ENCODE measurements at regions not wholly inside any gene's neighbourhood (a gene's known extent, or its start where the extent isn't known, plus 50 kb on each side); places are given as distances from the start of the nearest gene placed in this dataset.

DNA sequence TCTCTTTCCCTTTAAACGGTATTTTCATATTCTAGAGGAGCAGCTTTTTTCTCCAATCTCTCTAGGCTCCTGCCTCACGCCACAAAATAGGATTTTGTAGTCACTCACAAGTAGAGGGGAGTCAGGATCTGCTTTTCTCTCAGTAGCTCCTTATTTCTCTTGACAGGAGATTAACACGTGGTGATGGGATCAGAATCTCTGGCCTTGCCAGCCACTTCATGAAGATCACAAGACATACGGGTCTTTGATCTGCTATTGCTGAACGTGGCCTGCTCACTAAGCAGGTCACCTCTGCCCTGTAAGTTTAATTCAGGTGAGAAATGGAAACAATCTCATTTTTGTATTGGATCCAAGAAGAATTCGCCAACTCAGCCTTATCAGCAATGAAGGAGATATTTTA is 257.5 kb downstream of the DIRAS2 start:
- DNase-seq = no peak

DNA sequence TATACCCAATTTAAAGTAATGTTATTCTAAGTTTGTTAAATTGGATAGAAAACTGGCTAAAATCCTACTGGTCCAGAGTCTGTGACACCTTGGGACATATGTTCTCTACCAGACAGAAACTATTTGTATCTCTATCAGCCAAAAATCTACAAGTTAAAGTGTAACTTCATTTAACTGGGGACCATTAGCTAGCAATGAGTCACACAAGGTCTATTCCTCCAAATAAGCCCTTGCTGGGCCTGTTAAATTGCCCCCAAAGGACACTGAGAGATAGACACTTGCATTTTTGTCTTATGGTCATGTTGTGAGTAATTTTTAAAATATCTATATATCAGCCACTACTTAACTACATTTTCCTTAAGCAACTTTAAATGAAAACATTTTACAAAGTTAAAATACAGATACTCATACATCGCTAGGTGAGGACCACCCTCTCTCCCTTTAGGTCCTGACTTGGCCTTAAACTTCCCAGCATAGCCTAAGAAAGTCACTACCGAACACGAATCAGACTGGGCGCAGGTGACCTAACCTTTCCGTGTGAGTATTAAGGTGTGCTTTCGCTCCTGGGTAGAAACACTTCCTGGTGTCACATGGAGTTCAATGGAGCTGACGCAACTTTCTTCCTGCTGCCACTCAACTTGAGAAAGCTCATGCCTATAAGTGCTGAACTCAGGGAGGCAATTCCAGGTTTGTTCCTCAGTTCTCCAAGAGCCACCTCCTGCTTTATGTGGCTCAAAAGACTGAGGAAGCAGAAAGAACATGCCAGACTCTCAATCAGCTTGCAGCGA is 249.1 kb downstream of the DIRAS2 start:
- DNase-seq = peak; percentile 37

DNA sequence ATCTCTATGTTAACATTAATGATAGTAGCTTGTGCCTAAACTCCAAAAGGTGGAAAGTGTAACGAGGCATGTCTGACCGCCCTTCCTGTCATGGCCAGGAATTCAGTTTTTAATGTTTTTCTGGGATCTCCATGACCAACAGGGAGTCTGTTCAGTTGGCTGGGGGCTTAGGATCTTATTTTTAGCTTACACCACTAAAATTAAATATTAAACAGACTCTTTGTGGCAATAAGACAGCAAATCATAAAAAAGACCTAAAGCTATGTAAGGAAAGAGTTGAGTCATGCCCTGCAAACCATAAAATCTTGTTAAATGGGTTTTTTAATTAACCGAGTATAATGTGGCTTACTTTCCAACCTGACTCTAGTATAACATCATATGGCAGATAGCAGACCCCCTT is 247.8 kb downstream of the DIRAS2 start:
- DNase-seq = peak; percentile 77

GRCh38 chr9:90400091-90400490 is 242.5 kb downstream of the DIRAS2 start:
- DNase-seq = no peak

DNA sequence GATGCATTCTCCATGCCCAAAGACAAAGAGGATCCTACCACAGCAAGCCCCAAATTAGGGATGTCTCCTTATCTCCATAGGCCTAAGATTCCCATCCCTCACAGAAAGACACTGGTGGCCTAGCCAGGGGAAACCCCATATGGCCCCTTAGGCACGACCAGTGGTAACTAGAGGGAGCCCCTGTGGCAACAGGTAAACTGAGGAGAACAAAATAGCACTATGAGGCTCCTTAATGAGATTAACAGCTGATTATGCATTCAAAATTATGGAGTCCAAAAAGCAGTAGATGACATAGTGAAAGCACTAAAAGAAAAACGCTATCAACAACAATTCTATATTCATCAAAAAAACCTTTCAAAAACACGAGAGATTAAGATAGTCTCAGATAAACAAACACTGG is 234.0 kb downstream of the DIRAS2 start:
- DNase-seq = no peak

- DNase-seq = no peak
These were observed 223.3 kb downstream of the DIRAS2 start for GRCh38 chr9:90419221-90419851.

DNA sequence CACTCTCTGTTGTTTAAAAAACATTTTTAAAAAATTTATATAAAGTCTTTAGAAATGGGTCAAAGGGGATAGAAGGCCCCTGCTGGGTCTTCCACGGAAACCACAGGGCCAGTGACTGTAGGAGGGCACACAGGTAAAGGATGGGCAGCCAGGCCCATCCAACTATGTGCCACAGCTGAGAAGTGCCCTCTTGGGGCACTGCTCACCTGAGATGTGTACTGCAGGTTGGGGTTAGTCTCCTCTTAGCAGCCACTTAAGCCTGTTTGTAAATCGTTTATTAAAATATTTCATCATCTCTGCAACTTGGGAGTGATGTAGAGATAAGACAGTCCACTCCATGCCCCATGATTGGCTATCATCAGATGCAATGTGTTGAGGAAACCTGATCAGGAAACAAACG is 222.4 kb downstream of the DIRAS2 start:
- no peak for DNase-seq

DNA sequence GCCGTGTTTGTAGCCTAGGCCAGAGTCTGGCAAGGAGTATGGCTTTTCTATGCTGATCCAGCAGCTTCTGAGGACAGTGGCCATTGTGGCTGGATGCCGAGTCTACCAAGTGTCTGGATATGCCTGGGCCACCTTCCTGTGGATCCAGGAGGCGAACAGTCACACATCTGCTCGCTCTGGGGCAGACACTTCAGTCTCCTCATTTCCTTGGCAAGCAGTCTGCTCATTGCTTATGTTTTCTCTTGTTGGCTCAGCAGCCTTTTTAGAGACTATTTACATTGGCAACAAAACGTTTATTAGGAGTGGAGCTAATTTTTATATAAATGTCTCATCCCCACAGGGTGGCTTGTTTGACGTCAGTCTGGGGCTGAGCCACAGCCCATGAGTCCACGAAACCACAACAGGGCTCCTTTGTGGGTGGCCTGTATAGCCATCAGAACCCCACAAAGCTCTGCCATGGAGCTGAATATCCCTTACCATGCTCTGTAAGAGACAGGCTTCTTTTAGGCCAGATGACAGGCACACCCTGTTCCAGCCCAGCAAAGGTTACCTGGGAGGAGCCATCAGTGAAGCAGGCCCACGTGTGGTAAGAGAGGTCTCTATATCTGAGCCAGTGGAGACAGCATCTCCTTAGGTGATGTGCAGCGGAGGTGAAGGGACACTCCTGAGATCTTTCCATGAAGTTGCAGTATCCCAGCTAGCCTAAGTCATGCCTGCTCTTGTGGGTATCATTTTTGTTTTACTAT is 221.7 kb downstream of the DIRAS2 start:
- no peak for DNase-seq

DNA sequence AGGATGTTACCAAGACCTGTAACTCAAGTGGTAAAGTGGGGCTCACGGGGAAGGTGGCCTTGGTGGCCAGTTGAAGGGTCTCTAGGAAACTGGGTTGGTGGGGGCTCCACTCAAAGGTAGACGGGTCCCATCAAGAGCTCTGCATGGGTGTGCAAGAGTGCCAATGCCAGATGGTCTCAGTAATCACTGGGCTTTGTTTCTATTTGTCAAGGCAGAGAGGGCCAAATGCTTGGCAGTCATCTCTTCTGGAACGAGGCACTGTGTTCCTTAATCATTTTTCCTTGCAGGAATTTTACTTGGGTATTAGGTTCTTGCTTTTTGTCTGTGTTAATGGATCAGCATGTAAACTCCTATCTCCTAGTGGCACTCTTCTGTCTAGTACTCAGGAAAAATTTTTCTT is 220.8 kb downstream of the DIRAS2 start:
- no peak for DNase-seq

- DNase-seq = peak; percentile 77
These were observed 218.9 kb downstream of the DIRAS2 start for GRCh38 chr9:90423661-90424193.

DNA sequence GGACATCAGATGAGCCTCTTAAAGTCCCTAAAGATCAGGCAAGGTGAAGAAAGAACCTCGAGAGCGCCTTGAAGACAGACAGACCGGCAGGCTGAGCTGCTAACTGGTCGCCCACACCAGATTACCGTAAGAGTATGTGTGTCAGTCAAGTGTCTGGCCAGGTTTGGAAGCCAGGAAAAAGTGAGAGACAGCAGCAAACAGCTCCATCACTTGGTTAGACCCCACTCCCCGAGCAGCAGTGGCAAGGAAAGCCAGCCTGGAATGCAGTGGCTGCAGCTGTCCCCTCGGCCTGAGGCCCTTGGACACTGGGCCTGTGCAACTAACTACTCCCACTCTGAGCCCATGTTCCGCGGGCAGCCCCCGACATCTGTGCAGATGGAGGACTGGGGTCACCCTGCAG is 214.1 kb downstream of the DIRAS2 start:
- no peak for DNase-seq

DNA sequence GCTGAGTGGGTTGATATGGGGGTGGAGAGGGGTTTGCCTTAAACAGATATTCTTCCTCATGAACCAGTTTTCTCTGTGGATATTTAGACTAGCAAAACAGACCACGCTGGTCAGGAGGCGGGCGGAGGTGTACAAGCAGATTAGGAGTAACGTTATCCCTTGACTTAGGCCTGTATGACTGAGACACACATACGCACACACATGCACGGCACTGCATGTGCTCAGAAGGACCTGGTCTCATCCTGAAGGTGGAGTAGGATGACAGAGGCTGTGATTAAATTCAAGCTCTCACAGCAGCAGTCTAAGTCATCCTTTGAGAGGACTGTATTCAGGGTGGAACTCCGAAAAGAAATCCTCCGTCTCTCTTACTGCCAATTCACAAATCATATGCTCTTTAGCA is 209.7 kb downstream of the DIRAS2 start:
- DNase-seq = peak; percentile 14

DNA sequence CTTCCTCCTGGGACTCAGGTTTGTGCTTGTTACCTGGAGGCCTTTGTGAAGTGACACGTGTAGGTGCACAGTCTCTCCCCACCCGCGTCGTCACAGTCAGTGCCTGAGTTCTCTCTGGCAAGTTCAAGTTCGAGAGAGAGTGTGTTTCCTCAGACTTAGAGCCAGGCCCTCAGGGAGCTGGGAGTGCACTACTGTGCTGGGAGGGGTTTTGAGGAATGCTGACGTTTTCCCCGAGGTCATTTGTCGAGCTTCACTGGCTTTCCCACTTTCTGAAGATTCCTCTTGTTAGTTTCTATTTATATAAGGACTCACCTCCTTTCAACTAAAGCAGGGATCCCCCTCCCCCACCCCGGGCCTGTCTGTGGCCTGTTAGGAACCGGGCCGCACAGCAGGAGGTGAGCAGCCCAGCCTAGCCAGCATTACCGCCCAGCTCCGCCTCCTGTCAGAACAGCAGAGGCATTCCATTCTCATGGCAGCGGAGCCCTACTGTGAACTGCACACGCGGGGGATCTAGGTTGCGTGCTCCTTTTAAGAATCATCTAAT is 209.2 kb downstream of the DIRAS2 start:
- peak; percentile 98 for DNase-seq

GRCh38 chr9:90441814-90442213 is 200.8 kb downstream of the DIRAS2 start:
- DNase-seq = peak; percentile 94

DNA sequence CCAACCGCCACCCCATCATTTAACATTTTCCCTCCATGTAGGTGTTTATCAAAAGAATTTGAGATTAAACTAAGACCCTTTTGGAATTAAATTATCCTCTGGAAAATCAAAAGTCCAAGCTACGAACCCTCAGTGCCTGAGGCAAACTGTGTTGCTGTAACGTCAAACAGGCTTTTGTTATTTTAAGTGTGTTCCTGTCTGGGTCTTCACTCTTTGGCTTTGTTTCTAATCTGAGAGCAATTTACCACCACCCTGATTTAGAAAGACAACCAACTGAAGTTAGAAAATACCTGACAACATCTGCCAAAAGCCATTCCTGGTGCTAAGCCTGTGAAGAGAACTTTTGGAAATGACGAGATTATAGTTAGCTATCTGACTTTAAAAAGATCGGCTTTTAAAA is 199.9 kb downstream of the DIRAS2 start:
- DNase-seq = no peak

GRCh38 chr9:90444609-90445204 is 197.9 kb downstream of the DIRAS2 start:
- DNase-seq = no peak

DNA sequence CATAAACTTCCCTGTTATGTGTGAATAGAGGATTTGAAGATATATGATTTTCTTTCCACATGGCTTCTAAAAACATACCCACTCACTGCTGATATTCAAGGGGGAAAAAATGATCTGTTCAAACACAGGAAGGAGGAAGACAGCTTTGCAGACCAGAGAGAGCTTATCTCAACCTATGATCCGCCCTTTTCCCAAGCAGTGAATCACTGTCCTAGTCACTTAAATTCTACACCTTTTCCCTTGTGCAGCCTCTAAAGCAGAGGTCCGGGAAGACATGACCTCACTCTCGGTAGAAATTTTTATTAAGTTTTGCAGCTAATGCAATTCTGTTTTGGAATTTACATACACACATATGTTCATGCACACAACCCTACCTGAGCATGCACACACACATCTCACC is 197.2 kb downstream of the DIRAS2 start:
- DNase-seq = peak; percentile 10

- DNase-seq = no peak
These were observed 196.2 kb downstream of the DIRAS2 start for GRCh38 chr9:90446200-90446948.

GRCh38 chr9:90447773-90448172 is 194.9 kb downstream of the DIRAS2 start:
- no peak for DNase-seq

GRCh38 chr9:90449213-90449925 is 193.3 kb downstream of the DIRAS2 start:
- no peak for DNase-seq

- no peak for DNase-seq
These were observed 190.8 kb downstream of the DIRAS2 start for GRCh38 chr9:90451804-90452203.

- no peak for DNase-seq
These were observed 187.3 kb downstream of the DIRAS2 start for GRCh38 chr9:90455316-90455715.

Data from kidney glomerular epithelial cell (primary cell).